ENCODE measurements at regions not wholly inside any gene's neighbourhood (a gene's known extent, or its start where the extent isn't known, plus 50 kb on each side); places are given as distances from the start of the nearest gene placed in this dataset.

- TF ChIP-seq CTCF (IDR thresholded peaks at IDR 0.05; ENCODE audit: low read depth): no peak
Observed at GRCh38 chr20:56953048-56953586, 313.3 kb downstream of the BMP7 start.

- no peak for TF ChIP-seq CTCF (IDR thresholded peaks at IDR 0.05; ENCODE audit: low read depth)
Observed at GRCh38 chr20:56954797-56955196, 311.6 kb downstream of the BMP7 start.

- no peak for TF ChIP-seq CTCF (IDR thresholded peaks at IDR 0.05; ENCODE audit: low read depth)
Observed at GRCh38 chr20:56955680-56956079, 310.8 kb downstream of the BMP7 start.

GRCh38 chr20:56956534-56956933 lies 309.9 kb downstream of the BMP7 start:
- no peak for TF ChIP-seq CTCF (IDR thresholded peaks at IDR 0.05; ENCODE audit: low read depth)

- TF ChIP-seq CTCF (IDR thresholded peaks at IDR 0.05; ENCODE audit: low read depth): no peak
Observed at GRCh38 chr20:56957737-56958553, 308.5 kb downstream of the BMP7 start.

GRCh38 chr20:56964901-56965300 lies 301.5 kb downstream of the BMP7 start:
- no peak for TF ChIP-seq CTCF (IDR thresholded peaks at IDR 0.05; ENCODE audit: low read depth)

- no peak for TF ChIP-seq CTCF (IDR thresholded peaks at IDR 0.05; ENCODE audit: low read depth)
Observed at GRCh38 chr20:56967916-56968315, 298.5 kb downstream of the BMP7 start.
